Endothelial cell of umbilical vein (primary cell): ENCODE measurements at regions not wholly inside any gene's neighbourhood (a gene's known extent, or its start where the extent isn't known, plus 50 kb on each side); places are given as distances from the start of the nearest gene placed in this dataset.

Experiments
- EZH2 ChIP-seq: IDR thresholded peaks from 2 replicates; pipeline ENCODE4 v1.6.1; 2012; ENCODE audit warnings: borderline replicate concordance, low read depth, mild to moderate bottlenecking, moderate library complexity, low read length, inconsistent platforms; ENCODE audit not compliant: severe bottlenecking
- FOS ChIP-seq: IDR thresholded peaks from 2 replicates; pipeline ENCODE4 v1.6.1; 2011; ENCODE audit warnings: mild to moderate bottlenecking, low read length, moderate library complexity, borderline replicate concordance; ENCODE audit not compliant: insufficient read depth
- JUN ChIP-seq: IDR thresholded peaks from 2 replicates; pipeline ENCODE4 v1.6.1; 2011; ENCODE audit warnings: borderline replicate concordance, low read depth; ENCODE audit not compliant: insufficient read length, insufficient read depth
- MYC ChIP-seq: IDR thresholded peaks from one replicate; pipeline ENCODE4 v1.6.1; 2011; ENCODE audit warnings: mild to moderate bottlenecking, low read depth, low read length
- POLR2A ChIP-seq: IDR thresholded peaks from 2 replicates; pipeline ENCODE4 v1.6.1; 2012; ENCODE audit warnings: low read depth, mild to moderate bottlenecking, control low read depth, low read length
- POLR2AphosphoS5 ChIP-seq: IDR thresholded peaks from 2 replicates; pipeline ENCODE4 v1.6.1; 2012; ENCODE audit warnings: low read depth, mild to moderate bottlenecking, control low read depth, low read length, moderate library complexity; ENCODE audit not compliant: insufficient read depth
- TF ChIP-seq, protein P1 (sequence below), 2 donors: IDR thresholded peaks; 1 replicate in 1 of 2; 2 replicates in 1 of 2; pipeline ENCODE4 v1.5.1; 2011; ENCODE audit warnings: low read length in 2 of 2, mild to moderate bottlenecking in 2 of 2, moderate library complexity in 2 of 2, control low read depth in 1 of 2, inconsistent platforms in 1 of 2, low read depth in 1 of 2; ENCODE audit not compliant: insufficient read depth in 1 of 2; ENCODE audit errors: extremely low read depth in 1 of 2
- TF ChIP-seq, protein P2 (sequence below): IDR thresholded peaks from 2 replicates; pipeline ENCODE4 v1.6.1; 2011; ENCODE audit not compliant: insufficient read depth, insufficient read length

DNA sequence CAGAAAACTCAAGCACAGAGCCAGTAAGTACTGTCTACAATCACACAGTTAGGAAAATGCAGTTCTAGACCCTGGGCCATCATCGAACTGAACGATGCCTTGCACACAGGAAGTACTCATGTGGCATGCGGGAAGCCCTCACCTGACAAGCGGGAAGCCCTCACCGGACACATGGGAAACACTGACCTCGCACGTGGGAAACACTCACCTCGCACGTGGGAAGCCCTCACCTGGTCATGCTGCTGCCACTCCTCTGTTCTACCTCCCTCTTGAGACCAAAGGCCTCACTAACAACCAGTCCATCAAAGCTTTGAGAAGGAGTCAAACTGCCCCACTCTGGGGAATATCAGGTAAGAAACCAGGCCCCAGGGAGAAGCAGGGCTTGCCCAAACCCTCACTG, 105.6 kb upstream of the PTPRT start:
- TF ChIP-seq, protein P1, sequence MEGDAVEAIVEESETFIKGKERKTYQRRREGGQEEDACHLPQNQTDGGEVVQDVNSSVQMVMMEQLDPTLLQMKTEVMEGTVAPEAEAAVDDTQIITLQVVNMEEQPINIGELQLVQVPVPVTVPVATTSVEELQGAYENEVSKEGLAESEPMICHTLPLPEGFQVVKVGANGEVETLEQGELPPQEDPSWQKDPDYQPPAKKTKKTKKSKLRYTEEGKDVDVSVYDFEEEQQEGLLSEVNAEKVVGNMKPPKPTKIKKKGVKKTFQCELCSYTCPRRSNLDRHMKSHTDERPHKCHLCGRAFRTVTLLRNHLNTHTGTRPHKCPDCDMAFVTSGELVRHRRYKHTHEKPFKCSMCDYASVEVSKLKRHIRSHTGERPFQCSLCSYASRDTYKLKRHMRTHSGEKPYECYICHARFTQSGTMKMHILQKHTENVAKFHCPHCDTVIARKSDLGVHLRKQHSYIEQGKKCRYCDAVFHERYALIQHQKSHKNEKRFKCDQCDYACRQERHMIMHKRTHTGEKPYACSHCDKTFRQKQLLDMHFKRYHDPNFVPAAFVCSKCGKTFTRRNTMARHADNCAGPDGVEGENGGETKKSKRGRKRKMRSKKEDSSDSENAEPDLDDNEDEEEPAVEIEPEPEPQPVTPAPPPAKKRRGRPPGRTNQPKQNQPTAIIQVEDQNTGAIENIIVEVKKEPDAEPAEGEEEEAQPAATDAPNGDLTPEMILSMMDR (IDR thresholded peaks at IDR 0.05; ENCODE audit: extremely low read depth in 1 of 2, insufficient read depth in 1 of 2, low read depth in 1 of 2, low read length in 2 of 2) = no peak
- no peak for TF ChIP-seq POLR2A
- no peak for TF ChIP-seq JUN
- TF ChIP-seq EZH2 = no peak
- no peak for TF ChIP-seq POLR2AphosphoS5
- no peak for TF ChIP-seq FOS
- no peak for TF ChIP-seq MYC
- TF ChIP-seq, protein P2, sequence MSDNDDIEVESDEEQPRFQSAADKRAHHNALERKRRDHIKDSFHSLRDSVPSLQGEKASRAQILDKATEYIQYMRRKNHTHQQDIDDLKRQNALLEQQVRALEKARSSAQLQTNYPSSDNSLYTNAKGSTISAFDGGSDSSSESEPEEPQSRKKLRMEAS = no peak
